H9 (cell line): ENCODE measurements at regions not wholly inside any gene's neighbourhood (a gene's known extent, or its start where the extent isn't known, plus 50 kb on each side); places are given as distances from the start of the nearest gene placed in this dataset.

Experiments
- DNase-seq: peaks from one replicate; pipeline ENCODE4 v3.0.0-alpha.2; 2017
- H2AFZ ChIP-seq: one replicate; pipeline ENCODE4 v1.6.1; 2013; ENCODE audit warnings: mild to moderate bottlenecking, low read length, control low read depth, moderate library complexity
- H2AK5ac ChIP-seq: 2 replicates; pipeline ENCODE4 v1.6.1; 2013; ENCODE audit warnings: low read length, control low read depth, mixed read lengths; ENCODE audit not compliant: insufficient read length
- H2BK120ac ChIP-seq: one replicate; pipeline ENCODE4 v1.6.1; 2013; ENCODE audit warnings: low read depth, mild to moderate bottlenecking, low read length, control low read depth, inconsistent platforms; ENCODE audit not compliant: poor library complexity, severe bottlenecking
- H2BK12ac ChIP-seq: 2 replicates; pipeline ENCODE4 v1.6.1; 2013; ENCODE audit warnings: low read length, control low read depth, mixed read lengths, low read depth; ENCODE audit not compliant: insufficient read length
- H2BK15ac ChIP-seq: 2 replicates; pipeline ENCODE4 v1.6.1; 2013; ENCODE audit warnings: low read depth, low read length, control low read depth
- H2BK20ac ChIP-seq: one replicate; pipeline ENCODE4 v1.6.1; 2013; ENCODE audit warnings: low read depth, mild to moderate bottlenecking, low read length, control low read depth, inconsistent platforms; ENCODE audit not compliant: poor library complexity, severe bottlenecking
- H2BK5ac ChIP-seq: 2 replicates; pipeline ENCODE4 v1.6.1; 2013; ENCODE audit warnings: low read length, control low read depth, mixed read lengths; ENCODE audit not compliant: insufficient read length
- H3K14ac ChIP-seq: 2 replicates; pipeline ENCODE4 v1.6.1; 2013; ENCODE audit warnings: low read length, control low read depth; ENCODE audit not compliant: insufficient read depth
- H3K18ac ChIP-seq: 2 replicates; pipeline ENCODE4 v1.6.1; 2013; ENCODE audit warnings: low read depth, mild to moderate bottlenecking, mixed read lengths, low read length, control low read depth; ENCODE audit not compliant: insufficient read length
- H3K23ac ChIP-seq: 2 replicates; pipeline ENCODE4 v1.6.1; 2013; ENCODE audit warnings: low read length, control low read depth, mixed read lengths, low read depth; ENCODE audit not compliant: insufficient read length
- H3K23me2 ChIP-seq: 2 replicates; pipeline ENCODE4 v1.6.1; 2013; ENCODE audit warnings: low read depth, mild to moderate bottlenecking, mixed read lengths, low read length, control low read depth; ENCODE audit not compliant: insufficient read length, poor library complexity, severe bottlenecking
- H3K27ac ChIP-seq: 2 replicates; pipeline ENCODE4 v1.5.1; 2013; ENCODE audit warnings: low read length, control low read depth, mixed read lengths, low read depth; ENCODE audit not compliant: insufficient read length
- H3K27me3 ChIP-seq: 2 replicates; pipeline ENCODE4 v1.6.1; 2013; ENCODE audit warnings: low read length, control low read depth, inconsistent platforms; ENCODE audit not compliant: insufficient read depth
- H3K4ac ChIP-seq: 2 replicates; pipeline ENCODE4 v1.6.1; 2013; ENCODE audit warnings: low read depth, mild to moderate bottlenecking, control low read depth, inconsistent platforms, low read length, moderate library complexity
- H3K4me1 ChIP-seq: 2 replicates; pipeline ENCODE4 v1.6.1; 2013; ENCODE audit warnings: low read length, control low read depth, inconsistent platforms; ENCODE audit not compliant: insufficient read depth
- H3K4me2 ChIP-seq: 2 replicates; pipeline ENCODE4 v1.6.1; 2013; ENCODE audit warnings: low read length, control low read depth, mixed read lengths; ENCODE audit not compliant: insufficient read length, insufficient read depth
- H3K56ac ChIP-seq: 2 replicates; pipeline ENCODE4 v1.6.1; 2013; ENCODE audit warnings: low read depth, mild to moderate bottlenecking, mixed read lengths, low read length, control low read depth; ENCODE audit not compliant: insufficient read length
- H3K79me1 ChIP-seq: 2 replicates; pipeline ENCODE4 v1.6.1; 2013; ENCODE audit warnings: low read depth, mild to moderate bottlenecking, moderate library complexity, low read length, control low read depth, inconsistent platforms; ENCODE audit not compliant: insufficient read depth, poor library complexity, severe bottlenecking
- H3K79me2 ChIP-seq: 2 replicates; pipeline ENCODE4 v1.6.1; 2013; ENCODE audit warnings: low read length, control low read depth, inconsistent platforms; ENCODE audit not compliant: insufficient read depth
- H3K9ac ChIP-seq: 2 replicates; pipeline ENCODE4 v1.6.1; 2013; ENCODE audit warnings: low read length, control low read depth, mixed read lengths; ENCODE audit not compliant: insufficient read length; ENCODE audit errors: extremely low read depth
- H3K9me3 ChIP-seq: one replicate; pipeline ENCODE4 v1.6.1; 2013; ENCODE audit warnings: low read depth, low read length, inconsistent platforms; ENCODE audit not compliant: control insufficient read depth
- H3T11ph ChIP-seq: one replicate; pipeline ENCODE4 v1.6.1; 2013; ENCODE audit warnings: mild to moderate bottlenecking, low read length, control low read depth, inconsistent platforms
- H4K20me1 ChIP-seq: one replicate; pipeline ENCODE4 v1.6.1; 2013; ENCODE audit not compliant: control insufficient read depth, insufficient read length, insufficient read depth
- H4K5ac ChIP-seq: 2 replicates; pipeline ENCODE4 v1.6.1; 2013; ENCODE audit warnings: low read depth, mild to moderate bottlenecking, mixed read lengths, low read length, control low read depth; ENCODE audit not compliant: insufficient read length
- H4K8ac ChIP-seq: replicated peaks from 2 replicates; pipeline ENCODE4 v1.6.1; 2013; ENCODE audit warnings: low read length, control low read depth, mixed read lengths, low read depth; ENCODE audit not compliant: insufficient read length
- H4K91ac ChIP-seq: 2 replicates; pipeline ENCODE4 v1.6.1; 2013; ENCODE audit warnings: low read depth, mild to moderate bottlenecking, moderate library complexity, mixed read lengths, low read length, control low read depth; ENCODE audit not compliant: insufficient read length
- H3K27ac Mint-ChIP-seq, 3 experiments: 2 replicates in 2 of 3; 3 replicates in 1 of 3; pipeline ENCODE4 v1.8.0; 2020 to 2021; ENCODE audit warnings: mixed read lengths in 3 of 3, mild to moderate bottlenecking in 1 of 3, moderate library complexity in 1 of 3
- H3K27me3 Mint-ChIP-seq: 2 replicates; pipeline ENCODE4 v1.8.0; 2021; ENCODE audit warnings: low read depth, mild to moderate bottlenecking, moderate library complexity, mixed read lengths
- H3K36me3 Mint-ChIP-seq, 3 experiments: 2 replicates in 2 of 3; 3 replicates in 1 of 3; pipeline ENCODE4 v1.8.0; 2020 to 2021; ENCODE audit warnings: low read depth in 3 of 3, mixed read lengths in 3 of 3; ENCODE audit not compliant: insufficient read depth in 1 of 3
- H3K4me1 Mint-ChIP-seq, 2 experiments: 2 replicates each; pipeline ENCODE4 v1.8.0; 2020; ENCODE audit warnings: mixed read lengths in 2 of 2
- H3K4me3 Mint-ChIP-seq, 2 experiments: 2 replicates in 1 of 2; 3 replicates in 1 of 2; pipeline ENCODE4 v1.8.0; 2020 to 2021; ENCODE audit warnings: mild to moderate bottlenecking in 2 of 2, mixed read lengths in 2 of 2, moderate library complexity in 1 of 2
- H3K9me3 Mint-ChIP-seq, 2 experiments: 2 replicates in 1 of 2; 3 replicates in 1 of 2; pipeline ENCODE4 v1.8.0; 2020; ENCODE audit warnings: mild to moderate bottlenecking in 2 of 2, mixed read lengths in 2 of 2, moderate library complexity in 1 of 2
- CTCF ChIP-seq: fragments of 200-600 bp; sonication (generic); conservative IDR thresholded peaks from 3 replicates; pipeline ENCODE4 v1.8.0; 2021; ENCODE audit warnings: antibody characterized with exemption, mild to moderate bottlenecking
- WGBS: extraction: QIAGEN DNeasy Blood & Tissue Kit; methylation state at CpG from one replicate; pipeline ENCODE4 v1.1.7; 2013; ENCODE audit warnings: missing lambda C conversion rate, low lambda C conversion rate, mixed read lengths; ENCODE audit not compliant: insufficient read length; ENCODE audit errors: extremely low coverage; 5-methylcytosine and 5-hydroxymethylcytosine counted together

- Mint-ChIP-seq H3K4me3 (no peak overlapping the region), H3K9me3 (no peaks in the 10 kb centered on the region; a peak in 2 of 5 replicates), H3K36me3 (no peaks in the 10 kb centered on the region; a peak in 1 of 7 replicates), H3K27me3 (no peaks in the 10 kb centered on the region), H3K4me1 (no peaks in the 10 kb centered on the region), H3K27ac (no peak overlapping the region)
- no peak overlapping the region for H2BK12ac ChIP-seq
- no peak overlapping the region for H2BK120ac ChIP-seq
- no peaks in the 10 kb centered on the region for H3K4me1 ChIP-seq
- H3K23me2 ChIP-seq, result no peaks in the 10 kb centered on the region
- H3K56ac ChIP-seq, result no peak overlapping the region
- no peak overlapping the region for H2BK20ac ChIP-seq
- WGBS, result no CpG with 5 or more reads among the region's 1 CpG
- H3K23ac ChIP-seq, result no peak overlapping the region
- no peak overlapping the region for H2BK5ac ChIP-seq
- H3K27me3 ChIP-seq, result no peaks in the 10 kb centered on the region
- H3K27ac ChIP-seq, result no peak overlapping the region
- no peak overlapping the region for H4K5ac ChIP-seq
- H2BK15ac ChIP-seq, result no peak overlapping the region
- H3K79me2 ChIP-seq, result no peaks in the 10 kb centered on the region
- H3T11ph ChIP-seq, result no peak overlapping the region
- no peak overlapping the region for H3K18ac ChIP-seq
- DNase-seq, result no peak
- no peak overlapping the region for H2AK5ac ChIP-seq
- H4K8ac ChIP-seq, result no peak overlapping the region
- H3K9ac ChIP-seq, result no peak overlapping the region
- H3K14ac ChIP-seq, result no peak overlapping the region
- H4K20me1 ChIP-seq, result no peaks in the 10 kb centered on the region
- no peak overlapping the region for H3K4me2 ChIP-seq
- no peak overlapping the region for H2AFZ ChIP-seq
- no peaks in the 10 kb centered on the region for H3K79me1 ChIP-seq
- no peak for TF ChIP-seq CTCF
- H3K4ac ChIP-seq, result no peak overlapping the region
- no peak overlapping the region for H4K91ac ChIP-seq
- H3K9me3 ChIP-seq, result no peaks in the 10 kb centered on the region
Measured at GRCh38 chr1:219092206-219092605, 81.5 kb upstream of the LYPLAL1 start.
